NT2/D1 (cell line): ENCODE measurements at regions not wholly inside any gene's neighbourhood (a gene's known extent, or its start where the extent isn't known, plus 50 kb on each side); places are given as distances from the start of the nearest gene placed in this dataset.

Source experiments
- YY1 ChIP-seq: IDR thresholded peaks from 2 replicates; pipeline ENCODE4 v1.6.1; 2011; ENCODE audit not compliant: insufficient read length, insufficient read depth
- ZNF274 ChIP-seq: IDR thresholded peaks from 2 replicates; pipeline ENCODE4 v1.6.1; 2011; ENCODE audit warnings: mild to moderate bottlenecking, low read depth, low read length

- TF ChIP-seq YY1 (no peak), ZNF274 (no peak)
These were observed 130.2 kb upstream of the C1QTNF9B start for GRCh38 chr13:24027494-24027893.
